Epithelial cell of prostate (primary cell): ENCODE measurements at regions not wholly inside any gene's neighbourhood (a gene's known extent, or its start where the extent isn't known, plus 50 kb on each side); places are given as distances from the start of the nearest gene placed in this dataset.

Experiments
- DNase-seq: peaks from one replicate; pipeline ENCODE4 v3.0.0-alpha.2; 2011; ENCODE audit warnings: low read depth, low spot score
- H3K27ac ChIP-seq: fragments of 450-650 bp; 2 replicates; pipeline ENCODE4 v1.5.1; 2017; ENCODE audit warnings: mild to moderate bottlenecking

DNA sequence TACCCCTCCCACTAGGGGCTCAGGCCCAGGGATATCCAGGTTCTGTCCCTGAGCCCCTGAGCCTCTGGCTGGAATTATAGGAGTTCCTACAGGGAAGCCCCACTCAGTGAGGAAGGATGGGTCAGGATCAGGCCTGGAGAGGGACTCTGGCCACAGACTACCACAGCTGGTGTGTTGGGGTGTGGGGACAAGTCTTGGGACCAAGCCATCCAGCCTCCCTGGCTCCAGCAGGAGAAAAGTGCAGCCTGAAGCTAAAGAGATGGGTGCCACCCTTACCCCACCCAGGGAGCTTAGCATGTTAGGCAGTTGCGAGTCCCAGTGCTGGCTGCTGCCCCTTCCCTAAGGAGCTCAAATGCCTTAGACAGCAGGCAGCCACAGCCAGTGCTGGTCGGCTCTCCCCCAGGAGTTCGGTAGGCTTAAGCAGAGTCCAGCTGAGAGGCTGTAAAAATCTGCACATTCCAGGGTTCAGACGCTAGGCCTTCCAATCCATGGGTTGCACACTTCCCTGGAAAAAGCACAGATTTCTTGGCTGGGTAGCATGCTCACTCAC, 96.2 kb upstream of the CYYR1 start:
- H3K27ac ChIP-seq, result no peak overlapping the region
- no peak for DNase-seq

DNA sequence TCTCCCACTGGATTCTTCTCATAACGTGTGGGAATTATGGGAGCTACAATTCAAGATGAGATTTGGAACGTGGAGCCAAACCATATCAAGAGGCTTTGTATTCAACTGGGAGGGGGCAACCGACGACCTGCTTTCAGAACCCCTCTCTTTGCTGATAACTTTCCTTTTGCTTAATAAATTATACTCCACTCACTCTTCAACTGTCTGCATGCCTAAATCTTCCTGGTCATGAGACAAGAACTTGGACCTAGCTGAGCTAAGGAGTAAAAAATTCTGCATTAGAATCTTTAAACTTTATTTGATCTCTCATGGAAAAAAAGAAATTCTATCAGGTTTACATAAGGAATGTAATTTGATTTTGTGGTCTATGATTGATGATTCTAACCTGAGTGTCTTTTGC, 86.7 kb upstream of the CYYR1 start:
- no peak overlapping the region for H3K27ac ChIP-seq
- DNase-seq, result no peak

DNA sequence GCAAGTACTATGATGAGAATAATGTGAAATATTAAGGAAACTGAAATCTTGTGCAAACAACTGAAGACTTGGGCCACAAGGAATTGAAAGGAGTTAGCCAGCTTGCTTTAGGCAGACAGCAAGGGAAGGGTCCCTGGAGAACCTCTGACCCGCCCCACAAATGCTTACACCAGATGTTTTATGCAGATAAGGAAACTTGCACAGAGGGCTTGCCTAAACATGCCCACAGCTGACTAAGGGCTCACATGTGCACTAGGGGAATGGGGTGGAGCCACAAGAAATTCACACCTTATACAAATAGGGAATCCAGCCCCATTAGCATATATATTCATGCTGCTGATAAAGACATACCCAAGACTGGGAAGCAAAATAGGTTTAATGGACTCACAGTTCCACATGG, 86.1 kb upstream of the CYYR1 start:
- H3K27ac ChIP-seq, result no peak overlapping the region
- DNase-seq, result peak; percentile 20

DNA sequence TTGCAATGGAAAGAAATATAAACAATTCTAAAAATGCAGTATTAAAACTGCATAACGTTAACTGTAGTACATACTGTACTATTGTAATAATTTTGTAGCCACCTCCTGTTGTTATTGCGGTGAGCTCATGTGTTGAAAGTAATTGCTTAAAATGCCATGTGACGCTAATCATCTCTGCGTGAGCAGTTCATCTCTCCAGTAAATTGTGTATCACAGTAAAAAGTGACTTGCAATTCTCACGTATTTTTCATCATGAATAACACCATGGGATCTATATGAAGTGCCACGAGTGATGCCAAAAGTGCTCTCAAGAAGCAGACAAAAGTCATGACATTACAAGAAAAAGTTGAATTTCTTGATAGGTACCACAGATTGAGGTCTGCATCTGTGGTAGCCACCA, 82.4 kb upstream of the CYYR1 start:
- no peak for DNase-seq
- H3K27ac ChIP-seq, result no peak overlapping the region

DNA sequence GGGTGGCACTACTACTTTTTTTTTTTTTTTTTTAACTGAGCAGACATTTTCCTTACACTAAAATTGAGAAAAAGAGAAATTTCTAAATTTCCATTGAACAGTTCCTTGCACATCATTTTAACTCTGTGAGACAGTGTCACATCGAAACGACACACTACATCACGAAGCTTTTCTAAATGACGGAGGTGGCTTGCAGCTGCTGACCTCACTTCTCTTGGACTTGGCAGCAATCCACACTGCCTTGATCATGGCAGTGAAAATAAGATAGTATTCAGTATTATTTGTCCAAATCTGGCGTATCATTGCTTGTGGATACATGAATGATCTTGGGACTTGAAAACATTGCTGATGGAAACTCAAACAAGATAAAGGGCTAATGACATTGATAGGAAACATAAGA, 80.3 kb upstream of the CYYR1 start:
- H3K27ac ChIP-seq, result no peak overlapping the region
- no peak for DNase-seq

DNA sequence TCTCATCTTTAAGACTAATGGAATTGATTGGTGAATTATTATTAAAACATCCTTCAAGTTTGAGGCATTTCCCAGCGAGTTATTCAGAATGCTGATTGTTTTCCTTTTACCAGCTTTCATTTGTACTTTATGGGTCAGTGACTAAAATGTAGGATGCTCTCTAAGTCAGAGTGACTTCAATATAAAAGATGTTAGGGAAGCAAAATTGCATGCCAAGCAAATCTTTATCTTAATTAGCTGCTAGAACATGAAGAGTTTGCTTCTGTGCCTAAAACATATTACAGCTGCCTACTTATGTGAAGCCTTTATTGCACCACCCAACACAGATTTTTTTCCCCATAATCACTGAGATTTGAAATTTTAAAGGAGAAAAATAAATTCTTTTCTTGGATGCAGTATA, 79.8 kb upstream of the CYYR1 start:
- DNase-seq, result no peak
- no peak overlapping the region for H3K27ac ChIP-seq

DNA sequence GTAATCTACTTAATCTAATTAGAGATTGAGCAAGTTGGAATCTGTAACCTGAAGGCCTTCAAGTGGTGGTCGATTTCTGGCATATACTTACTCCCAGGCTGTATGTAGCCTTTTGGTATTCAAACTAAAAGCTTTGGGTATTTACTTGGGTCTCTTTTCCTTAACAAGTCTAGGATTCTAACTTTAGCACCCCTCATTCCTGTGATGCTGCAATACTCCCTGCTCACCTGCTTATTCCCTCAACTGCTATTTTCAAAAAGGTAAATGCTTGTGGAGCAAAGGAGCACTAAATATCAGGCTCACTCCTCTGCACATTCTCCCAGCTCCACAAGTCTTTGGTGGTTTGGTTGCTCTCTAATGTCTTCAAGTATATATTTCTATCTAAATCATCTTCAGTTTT, 68.0 kb upstream of the CYYR1 start:
- H3K27ac ChIP-seq, result no peak overlapping the region
- no peak for DNase-seq

DNA sequence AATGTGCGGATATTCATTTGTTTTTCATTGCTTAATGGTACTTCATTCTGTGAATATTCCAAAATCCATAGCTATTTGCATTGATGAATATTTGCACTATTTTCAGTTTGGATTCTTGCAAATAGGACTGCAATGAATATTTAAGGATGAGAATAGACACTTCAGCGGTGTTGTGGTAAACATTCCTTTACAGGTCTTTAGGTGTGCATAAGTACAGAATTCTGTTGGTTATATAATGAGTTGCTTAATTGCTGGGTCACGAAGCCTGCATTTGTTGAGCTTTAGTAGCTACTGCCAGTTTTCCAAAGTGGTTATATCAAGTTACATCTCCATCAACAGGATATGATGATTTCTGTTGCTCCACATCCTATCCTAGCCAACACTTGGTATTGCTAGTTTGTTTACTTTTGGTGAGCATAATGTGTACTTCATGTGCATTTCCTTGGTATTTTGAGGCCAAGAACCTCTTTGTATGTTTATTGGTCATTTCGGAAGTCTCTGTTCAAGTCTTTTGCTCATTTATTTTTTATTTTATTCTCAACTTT, 64.2 kb upstream of the CYYR1 start:
- no peak for DNase-seq

DNA sequence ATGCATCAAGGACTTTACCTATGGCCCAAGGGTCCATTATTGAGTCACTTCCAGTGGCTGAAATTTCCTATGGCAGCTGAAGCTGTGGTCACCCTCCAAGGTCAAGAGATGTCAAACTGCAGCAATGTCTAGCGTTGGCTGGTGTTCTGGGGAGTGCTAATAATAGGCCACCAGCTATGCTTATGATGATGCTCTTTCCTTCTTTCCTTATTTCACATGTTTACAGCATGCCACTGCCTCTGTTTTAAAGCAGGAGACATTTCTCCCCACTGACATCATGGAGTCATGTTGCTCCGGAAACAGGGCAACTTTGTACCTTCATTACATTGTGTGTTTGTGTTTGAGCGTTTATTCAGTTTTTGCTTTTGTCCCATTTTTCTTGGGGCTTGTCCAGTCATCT, 62.6 kb upstream of the CYYR1 start:
- no peak overlapping the region for H3K27ac ChIP-seq
- DNase-seq, result no peak

More for the DNA sequence above, 64.2 kb upstream of the CYYR1 start:
- H3K27ac ChIP-seq, result no peak overlapping the region

DNA sequence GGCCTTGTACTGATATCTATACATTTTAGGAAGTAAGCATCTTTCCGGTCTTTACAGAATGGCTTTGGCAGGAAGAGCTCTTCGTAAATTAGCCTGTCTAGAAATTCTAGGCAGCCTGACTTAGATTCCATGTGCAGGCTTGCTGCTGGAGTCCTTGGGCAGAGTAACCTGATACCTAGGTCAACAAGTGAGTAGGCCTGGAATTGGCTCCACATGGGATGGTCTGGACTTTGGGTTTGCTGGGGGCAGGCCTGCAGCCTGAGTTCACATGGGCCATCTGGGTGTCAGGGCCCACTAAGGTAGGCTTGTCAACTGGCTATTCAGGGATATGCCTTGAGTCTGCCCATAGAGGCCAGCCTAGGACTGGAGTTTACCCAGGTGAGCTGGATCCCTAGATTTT, 59.6 kb upstream of the CYYR1 start:
- H3K27ac ChIP-seq, result no peak overlapping the region
- DNase-seq, result no peak

DNA sequence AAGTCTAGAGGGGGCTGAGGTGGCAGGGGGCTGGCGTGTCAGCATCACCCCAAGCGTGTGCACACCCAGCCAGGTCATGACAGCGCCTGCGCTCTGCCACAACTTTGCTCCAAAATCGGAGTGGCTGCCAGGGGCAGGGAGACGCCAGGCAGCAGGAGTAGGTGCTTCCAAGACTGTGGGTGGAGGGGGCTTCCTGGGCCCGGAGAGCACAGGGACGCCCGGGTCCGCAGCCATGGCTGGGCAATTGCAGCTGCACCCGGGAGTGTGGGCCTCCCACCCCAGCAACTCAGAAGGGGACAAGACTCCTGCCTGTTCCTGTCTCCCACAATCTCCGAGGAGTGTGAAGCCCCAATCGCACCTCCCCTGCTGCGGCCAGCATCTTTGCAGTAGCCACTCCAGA, 53.1 kb upstream of the CYYR1 start:
- H3K27ac ChIP-seq, result no peak overlapping the region
- no peak for DNase-seq

DNA sequence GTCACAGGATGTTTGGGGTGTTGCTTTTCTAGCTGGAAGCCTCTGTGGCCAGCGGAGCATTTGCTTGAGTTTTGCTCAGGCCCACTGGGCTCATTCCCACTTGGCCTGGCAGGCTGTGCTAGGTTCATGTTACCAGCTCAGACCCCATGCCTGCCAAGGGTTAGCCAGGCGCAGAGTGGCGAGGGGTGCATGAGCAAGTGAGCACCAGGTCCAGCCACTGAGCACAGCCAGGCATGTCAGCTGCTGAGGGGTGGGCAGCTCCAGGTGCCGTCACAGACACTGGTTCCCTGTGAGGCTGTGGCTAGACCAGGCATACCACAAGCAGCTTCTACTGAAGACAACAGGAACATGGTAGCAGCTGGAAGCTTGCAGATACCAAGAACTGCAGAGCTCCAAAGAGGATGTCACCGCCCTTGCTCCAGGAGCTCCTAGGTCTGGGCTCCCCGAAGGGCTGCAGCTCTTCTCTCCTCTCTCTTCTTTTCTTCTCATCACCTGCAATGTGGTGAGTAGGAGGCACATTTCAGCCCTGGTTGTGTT, 52.0 kb upstream of the CYYR1 start:
- H3K27ac ChIP-seq, result no peak overlapping the region
- no peak for DNase-seq
